ENCODE measurements at regions not wholly inside any gene's neighbourhood (a gene's known extent, or its start where the extent isn't known, plus 50 kb on each side); places are given as distances from the start of the nearest gene placed in this dataset.
"Not testable (repeated sequence)": the region's sequence is repeated elsewhere in the genome, so short reads cannot be mapped to it uniquely, and the experiment has no call there.

DNA sequence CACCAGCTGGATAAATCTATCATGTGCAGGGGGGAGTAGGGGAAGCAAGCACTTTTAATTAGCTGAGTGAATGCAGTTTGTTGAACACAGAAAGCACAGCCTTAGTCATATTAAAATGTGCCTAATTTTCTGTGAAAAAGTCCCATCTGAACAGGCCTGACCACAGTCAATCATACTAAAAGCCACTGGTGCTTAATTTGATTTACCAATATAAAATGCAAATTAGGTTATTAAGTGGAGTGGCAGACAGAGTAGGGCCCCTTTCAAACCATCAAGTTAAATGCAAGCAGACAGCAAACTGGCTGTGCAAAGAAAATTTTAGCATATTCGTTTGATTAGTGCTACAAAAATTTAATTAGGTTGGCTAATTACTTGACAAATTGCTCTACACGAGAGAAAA lies 176.1 kb downstream of the ISL1 start:
- DNase-seq (ENCODE audit: low read depth, low spot score) = no peak

DNA sequence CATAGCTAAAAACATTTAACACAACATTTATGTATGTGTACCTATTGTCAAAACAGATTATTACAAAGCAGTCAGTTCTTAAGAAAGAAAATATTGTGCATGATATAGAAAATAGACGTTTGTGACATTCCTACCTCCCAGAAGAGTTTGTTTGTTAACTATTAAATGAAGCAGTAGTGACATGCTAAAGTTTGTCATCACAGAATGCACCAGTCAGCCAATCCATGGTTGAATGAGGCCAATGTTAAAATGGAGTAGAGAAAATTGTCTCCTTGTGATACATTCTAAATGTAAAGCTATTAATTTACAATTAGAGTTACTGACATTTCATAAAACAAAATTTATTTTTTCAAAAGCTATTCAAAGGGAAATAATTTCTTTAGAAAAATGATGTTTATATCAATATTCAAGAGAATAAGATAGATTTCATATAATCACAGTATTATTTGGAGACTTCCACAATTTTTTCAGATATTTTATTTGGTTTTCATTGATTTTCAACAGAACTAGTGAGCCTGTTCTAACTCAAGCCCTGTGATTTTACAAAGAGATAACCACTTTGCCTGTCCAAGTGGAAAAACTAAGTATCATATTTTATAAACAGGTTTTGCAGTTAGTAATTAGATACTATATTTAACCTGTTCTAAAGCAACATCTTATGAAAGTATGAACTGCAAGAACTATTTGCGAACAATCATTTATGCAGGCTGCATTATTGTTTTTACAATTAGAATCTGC lies 176.8 kb downstream of the ISL1 start:
- DNase-seq (ENCODE audit: low read depth, low spot score) = no peak

DNA sequence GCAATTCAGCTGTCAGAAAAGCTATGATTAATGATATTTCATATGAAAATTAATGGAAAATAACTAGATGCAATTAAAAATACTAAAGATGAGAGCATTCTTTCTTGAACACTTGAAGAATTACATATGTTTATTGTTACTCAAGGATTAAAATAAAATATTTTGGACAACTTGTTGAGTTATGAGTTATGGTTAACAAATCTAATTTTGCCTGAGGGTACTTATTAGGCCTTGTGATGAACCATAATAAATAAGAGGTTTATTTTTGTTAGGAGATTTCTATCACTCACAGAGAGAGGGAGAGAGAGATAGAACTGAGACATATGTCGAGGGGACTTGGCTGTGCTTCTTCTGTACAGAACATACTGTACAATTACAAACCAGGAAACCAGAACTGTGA lies 183.7 kb downstream of the ISL1 start:
- DNase-seq (ENCODE audit: low read depth, low spot score) = no peak

DNA sequence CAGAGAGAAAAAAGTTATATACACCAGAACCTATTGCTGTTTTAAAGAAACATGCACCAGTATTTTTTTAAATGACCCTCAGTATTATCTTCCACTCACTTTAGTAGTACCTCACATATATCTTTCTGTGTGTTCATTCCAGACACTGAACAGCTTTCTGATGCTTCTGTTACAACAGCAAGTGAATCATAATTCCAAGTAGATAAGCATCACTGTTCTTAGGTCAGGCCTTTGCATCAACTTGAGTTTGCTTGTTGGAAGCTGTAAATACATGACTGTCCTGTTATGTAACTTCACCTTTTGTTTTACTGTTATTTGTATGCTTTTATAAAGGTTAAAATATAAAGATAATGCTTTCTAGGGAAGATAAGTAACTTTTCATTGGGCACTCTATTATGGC lies 184.4 kb downstream of the ISL1 start:
- DNase-seq (ENCODE audit: low read depth, low spot score) = no peak

DNA sequence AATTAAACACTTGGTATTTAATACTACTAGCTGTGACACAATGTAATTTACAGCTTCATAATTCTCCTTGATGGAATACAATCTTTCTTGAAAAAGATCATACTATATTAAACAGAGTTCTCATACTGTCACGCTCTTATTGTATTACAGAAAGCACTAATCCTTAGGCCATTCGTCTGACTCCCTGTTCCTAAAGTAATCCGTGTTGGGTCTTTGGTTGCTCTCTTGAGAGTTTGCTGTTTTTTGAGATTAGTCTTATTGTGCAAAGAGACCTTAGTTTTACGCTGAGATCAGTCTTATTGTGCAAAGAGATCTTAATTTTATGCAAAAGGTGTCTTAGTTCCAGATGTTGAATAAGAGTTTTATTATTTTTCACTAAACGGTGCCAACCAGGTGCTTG lies 190.6 kb downstream of the ISL1 start:
- DNase-seq (ENCODE audit: low read depth, low spot score) = no peak

DNA sequence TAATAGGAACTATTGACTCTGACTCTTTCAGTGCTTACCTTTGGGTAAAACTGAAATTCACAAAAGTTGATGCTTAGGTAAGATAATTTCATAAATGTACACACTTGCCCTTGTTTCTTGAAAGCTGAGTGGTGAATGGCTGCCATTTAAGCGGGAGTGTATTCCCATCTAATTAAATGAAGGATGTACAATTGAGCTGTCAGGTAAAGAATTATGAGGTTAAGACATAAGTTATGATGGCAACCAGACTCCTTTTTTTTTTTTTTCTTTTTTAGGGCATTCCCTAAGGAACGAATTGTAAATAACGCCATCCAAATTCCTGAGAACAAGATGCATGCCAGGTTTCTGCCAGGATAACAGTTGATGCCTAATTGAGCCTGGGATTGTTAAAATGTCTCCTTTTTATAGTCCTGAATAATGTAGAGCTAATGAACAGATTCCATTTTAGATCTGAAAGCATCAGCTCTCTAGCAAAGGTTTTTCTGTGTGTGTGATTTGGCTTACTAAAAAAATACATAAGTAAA lies 199.7 kb downstream of the ISL1 start:
- peak; percentile 25 for DNase-seq (ENCODE audit: low read depth, low spot score)

DNA sequence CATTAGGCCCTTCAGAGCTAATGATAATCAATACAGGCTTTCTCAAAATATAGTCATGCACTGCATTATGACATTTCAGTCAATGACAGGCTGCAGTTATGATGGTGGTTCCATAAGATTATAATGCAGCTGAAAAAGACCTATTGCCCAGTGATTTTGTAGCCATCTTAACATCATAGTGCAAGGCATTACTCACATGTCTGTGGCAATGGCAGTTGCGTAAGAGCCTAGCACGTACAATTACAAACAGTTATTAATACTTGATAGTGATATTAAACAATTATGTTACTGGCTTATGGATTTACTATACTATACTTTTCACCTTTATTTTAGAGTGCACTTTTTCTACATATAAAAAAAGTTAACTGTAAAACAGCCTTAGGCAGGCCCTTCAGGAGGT lies 214.8 kb downstream of the ISL1 start:
- DNase-seq (ENCODE audit: low read depth, low spot score) = no peak

DNA sequence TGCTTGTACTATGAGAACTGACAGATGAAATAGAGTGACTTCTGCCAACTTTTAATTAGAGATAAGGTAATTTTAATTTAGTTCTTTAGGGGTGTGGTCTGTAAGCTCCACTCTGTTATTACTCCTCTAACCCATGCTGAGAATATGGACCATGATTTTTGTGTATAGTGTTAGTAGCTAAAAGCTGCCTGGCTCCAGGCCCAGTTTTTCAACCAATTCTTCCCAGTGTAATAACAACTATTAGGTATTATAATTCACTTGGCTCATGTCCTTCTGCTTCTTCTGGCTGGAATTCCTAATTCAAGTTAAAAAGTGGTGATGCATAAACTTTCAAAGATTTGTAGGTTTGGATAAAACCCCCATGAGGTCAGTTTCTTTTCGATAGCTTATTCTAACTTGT lies 216.3 kb downstream of the ISL1 start:
- no peak for DNase-seq (ENCODE audit: low read depth, low spot score)

DNA sequence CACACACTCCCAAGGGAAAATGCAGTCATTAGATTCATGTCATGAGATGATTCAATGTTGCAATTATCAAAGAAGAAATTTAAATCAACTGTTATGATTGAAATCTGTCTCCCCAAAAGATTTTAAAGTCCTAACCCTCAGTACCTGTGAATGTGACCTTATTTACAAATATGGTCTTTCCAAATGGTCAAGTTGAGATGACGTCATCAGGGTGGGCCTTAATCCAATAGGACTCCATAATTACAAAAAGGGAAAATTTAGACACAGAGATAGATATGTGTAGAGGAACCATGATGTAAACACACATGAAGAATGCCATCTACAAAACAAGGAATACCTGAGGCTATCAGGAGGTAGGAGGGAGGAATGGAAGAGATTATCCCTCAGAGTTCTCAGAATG lies 221.1 kb downstream of the ISL1 start:
- DNase-seq (ENCODE audit: low read depth, low spot score) = no peak

DNA sequence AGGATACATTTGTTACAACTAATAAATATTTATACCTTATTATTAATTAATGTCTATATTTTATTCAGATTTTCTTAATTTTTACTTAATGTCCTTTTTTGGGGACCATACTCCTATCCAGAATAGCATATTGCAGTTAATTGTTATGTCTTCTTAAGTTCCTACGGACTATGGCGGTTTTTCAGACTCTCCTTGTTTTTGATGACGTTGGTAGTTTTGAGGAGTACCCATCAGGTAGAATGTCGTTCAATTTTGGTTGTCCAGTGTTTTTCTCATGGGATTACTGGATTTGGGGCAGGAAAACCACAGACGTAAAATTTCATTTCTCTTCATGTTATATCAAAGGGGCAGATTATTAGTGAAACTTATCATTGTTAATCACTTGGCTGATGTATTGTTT lies 223.7 kb downstream of the ISL1 start:
- DNase-seq (ENCODE audit: low read depth, low spot score) = no peak

DNA sequence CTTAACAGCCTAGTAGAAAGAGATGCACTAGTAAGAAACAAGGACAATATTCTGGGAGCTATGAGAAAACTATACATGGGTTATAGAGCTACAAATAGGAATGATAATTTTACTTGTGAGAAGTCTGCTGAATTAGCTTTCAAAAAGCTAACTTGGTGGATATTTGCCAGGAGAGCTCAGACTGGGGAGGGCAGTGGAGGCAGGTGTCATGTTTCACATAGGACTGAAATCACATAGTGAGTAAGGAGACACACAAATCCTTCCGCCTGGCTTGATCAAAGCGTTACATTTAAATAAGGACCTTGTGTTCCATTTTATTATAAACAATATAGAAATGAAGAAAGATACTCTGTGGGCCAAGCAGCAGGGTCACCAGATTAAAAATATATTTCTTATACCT lies 235.0 kb downstream of the ISL1 start:
- DNase-seq (ENCODE audit: low read depth, low spot score) = peak; percentile 26

DNA sequence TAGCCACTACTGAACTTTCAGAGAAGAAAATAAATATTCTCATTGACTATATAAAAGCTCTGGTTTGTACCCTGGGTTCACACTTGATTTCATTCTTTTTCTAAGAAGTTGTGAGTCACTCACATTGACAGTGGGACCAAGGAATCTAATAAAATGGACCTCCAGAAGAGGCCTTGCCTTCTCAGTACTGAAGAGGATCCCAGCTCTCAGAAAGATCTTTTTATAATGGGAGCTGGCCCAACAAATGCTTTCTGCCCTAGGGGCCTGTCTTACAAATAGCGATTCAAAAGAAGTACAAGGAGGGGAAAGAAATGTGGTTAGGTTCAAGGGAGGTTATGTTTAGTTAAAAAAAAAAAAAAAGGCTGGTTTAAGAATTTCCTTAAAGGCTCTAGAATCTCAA lies 237.9 kb downstream of the ISL1 start:
- peak; percentile 19 for DNase-seq (ENCODE audit: low read depth, low spot score)

DNA sequence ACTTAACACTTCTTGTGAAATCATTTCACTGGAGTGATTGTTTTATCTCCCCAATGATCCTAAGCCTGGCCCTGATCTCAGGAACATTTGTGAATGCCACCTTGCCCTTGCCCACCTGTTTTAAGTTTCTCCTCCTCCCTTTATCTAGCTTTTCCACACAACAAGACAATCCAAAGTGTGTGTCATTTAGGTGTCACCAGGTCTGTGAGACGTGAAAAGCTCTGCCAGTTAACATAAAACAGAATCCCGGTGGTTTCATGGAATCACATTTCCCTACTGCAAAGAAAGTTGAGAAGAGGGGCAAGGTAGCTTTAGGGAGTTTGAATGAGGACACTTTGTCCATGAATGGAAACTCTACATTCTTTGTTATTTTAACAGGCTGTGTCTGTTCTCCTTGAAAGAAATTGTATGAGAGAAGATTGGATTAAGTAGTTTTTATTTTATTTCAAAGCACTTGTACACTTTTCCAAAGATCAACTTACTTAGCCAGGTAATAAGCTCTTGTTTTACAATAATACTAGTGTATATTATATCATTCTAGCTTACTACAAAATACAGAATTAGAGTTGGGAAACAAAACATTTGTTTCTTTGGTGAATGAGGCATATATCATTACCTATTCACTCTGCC lies 239.0 kb downstream of the ISL1 start:
- no peak for DNase-seq (ENCODE audit: low read depth, low spot score)

DNA sequence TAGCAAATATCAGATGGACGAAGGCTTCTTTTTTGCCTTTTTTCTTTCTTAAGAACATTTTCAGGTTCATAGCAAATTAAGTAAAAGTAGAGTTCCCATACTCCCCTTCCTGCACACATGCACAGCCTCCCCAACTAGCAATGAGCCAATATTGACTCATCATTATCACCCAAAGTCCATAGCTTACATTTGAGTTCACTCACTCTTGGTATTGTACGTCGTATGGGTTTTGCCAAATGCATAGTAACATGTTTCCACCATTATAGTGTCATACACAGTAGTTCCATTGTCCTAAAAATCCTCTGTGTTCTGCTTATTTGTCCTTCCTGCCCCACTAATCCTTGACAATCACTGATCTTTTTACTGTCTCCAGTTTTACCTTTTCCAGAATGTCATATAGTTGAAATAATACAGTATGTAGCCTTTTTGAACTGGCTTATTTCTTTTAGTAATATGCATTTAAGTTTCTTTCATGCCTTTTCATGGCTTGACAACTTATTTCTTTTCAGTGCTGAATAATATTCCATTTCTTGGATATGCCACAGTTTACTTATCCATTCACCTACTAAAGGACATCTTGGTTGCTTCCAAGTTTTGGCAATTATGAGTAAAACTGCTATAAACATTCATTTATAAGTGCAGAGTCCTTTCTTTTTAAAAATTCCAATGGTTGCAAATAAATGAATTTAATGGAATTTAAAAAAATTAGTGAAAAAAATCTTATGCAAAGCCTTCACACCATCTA lies 242.1 kb downstream of the ISL1 start:
- no peak for DNase-seq (ENCODE audit: low read depth, low spot score)

DNA sequence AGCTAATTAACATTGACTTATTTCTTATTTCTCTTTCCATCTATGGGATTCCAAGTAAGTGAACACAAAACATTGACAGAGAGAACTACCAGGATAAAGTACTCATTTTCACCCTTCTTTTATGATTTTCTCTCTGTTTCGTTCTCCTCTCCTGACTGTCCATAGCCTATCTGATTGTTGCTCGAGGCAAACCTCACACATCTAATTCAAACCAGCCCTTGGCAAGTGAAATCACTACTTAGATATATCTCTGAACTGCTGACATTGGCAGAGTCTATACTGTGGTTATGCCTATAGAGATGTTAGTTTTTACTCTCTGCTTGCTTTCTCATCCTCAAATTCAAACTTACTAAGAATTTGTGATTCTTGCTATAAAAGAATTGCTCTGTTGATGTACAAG lies 248.8 kb downstream of the ISL1 start:
- DNase-seq (ENCODE audit: low read depth, low spot score) = no peak

DNA sequence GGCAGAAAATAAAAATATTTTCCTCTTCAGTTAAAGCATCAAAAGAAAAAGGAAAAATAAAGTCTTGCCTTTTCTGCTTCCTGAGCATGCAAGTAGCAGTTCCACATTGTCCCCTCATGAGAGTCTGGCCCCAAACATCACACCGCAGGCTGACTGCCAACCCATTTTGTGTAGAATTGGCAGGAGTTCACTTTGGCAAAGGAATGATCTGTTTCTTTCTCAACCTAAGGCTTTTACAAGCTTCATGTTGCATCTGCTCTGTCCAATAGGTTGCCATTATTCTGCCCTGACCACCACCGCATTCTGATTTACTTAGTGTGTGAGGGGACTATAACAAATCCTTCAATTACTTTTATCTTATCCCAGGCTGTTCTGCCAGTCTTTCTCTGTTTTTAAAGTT lies 249.5 kb downstream of the ISL1 start:
- DNase-seq (ENCODE audit: low read depth, low spot score) = peak; percentile 88

DNA sequence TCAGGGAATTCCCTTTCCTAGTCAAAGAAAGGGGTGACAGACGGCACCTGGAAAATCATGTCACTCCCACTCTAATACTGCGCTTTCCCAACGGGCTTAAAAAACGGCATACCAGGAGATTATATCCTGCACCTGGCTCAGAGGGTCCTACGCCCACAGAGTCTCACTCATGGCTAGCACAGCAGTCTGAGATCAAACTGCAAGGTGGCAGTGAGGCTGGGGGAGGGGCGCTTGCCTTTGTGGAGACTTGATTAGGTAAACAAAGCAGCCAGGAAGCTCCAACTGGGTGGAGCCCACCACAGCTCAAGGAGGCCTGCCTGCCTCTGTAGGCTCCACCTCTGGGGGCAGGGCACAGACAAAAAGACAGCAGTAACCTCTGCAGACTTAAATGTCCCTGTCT lies 253.7 kb downstream of the ISL1 start:
- DNase-seq (ENCODE audit: low read depth, low spot score) = not testable (repeated sequence)

DNA sequence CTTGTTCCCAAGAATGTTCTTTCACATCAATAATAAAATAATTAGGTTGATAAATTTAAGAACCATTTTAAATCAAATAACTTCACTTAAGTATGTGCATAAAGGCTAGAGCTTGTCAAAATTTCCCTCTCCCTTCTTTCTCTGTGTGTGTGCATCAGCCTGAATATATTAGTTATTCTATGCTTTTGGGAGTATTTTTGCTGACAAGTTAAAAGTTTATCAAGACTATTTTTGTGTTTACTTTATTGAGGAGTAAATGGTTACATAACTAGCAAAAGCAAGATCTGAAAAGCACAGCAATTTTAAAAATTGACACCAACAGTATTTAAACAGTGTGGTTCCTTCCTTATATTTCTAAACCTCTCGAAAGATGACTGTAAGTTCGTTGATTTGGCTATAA lies 261.7 kb downstream of the ISL1 start:
- no peak for DNase-seq (ENCODE audit: low read depth, low spot score)

DNA sequence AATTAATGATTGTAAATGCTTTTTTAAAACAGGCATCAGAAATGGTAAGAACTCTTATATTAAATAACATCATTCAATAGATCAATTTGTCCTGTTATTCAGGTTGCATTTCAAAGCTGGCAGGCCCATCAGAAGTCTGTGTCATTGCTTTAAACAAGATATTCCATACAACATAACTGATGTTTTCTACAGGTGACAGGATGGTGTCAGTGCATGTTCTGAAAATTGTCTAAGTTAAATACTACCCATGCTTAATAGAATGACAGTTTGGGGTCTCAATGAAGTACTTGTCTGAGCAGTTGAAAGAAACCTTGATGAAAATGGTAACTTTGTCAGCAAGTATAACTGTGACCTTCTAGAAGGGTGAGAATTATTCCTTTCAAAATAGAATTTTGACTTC lies 263.2 kb downstream of the ISL1 start:
- no peak for DNase-seq (ENCODE audit: low read depth, low spot score)

DNA sequence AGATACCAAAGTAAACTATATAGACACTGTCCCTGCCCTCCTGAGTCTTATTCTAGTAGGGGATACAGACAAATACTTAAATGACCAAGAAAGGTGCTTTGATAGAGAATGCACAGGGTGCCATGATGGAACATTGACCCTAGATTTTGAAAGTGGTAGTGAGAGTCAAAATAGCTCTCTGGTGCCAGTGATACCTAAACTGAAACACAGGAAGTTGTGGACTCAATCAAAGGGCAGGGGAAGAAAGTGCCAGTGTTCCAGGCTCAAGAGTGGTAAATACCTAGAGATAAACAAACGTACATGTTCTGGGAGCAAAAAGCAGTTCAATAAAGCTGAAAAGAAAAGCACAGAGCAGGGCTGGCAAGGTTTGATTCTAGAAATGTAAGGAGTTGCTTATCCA lies 267.6 kb downstream of the ISL1 start:
- no peak for DNase-seq (ENCODE audit: low read depth, low spot score)

DNA sequence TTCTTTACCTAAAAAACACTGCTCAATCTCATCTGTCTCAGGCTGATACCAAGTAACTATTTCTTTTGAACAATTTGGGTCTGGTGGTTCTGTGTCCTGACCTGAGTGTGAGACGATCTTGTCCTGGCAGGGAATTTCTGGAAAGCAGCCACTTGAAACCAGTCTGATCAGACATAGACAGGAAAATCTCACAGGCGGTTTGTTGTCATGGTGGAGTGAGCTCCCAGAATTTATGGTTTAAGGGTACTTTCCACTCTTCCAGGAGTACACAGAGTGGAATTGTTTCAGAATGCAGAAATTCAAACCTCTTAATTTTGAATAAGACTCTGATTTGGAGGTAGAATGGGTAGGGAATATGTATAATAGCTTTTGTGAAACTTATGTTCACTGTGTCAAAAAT lies 268.2 kb downstream of the ISL1 start:
- DNase-seq (ENCODE audit: low read depth, low spot score) = peak; percentile 23

DNA sequence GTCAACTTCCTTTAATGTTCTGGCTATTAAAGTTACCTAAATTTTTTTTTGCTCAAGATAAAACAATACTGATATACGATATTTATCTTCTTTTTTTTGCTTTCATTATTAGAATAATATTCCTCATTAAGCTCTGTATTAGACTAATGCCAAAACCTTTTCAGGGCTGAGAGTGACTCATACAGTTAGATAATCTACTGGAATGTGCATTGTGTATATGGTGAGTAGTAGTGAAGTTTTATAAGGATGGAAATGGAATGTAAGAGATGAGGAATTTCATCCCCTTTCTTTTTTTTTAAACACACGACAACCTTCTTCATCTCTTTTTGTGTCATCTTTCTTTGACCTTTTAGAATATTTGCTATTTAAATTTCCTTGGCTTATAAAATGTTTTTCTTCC lies 268.6 kb downstream of the ISL1 start:
- DNase-seq (ENCODE audit: low read depth, low spot score) = peak; percentile 35

DNA sequence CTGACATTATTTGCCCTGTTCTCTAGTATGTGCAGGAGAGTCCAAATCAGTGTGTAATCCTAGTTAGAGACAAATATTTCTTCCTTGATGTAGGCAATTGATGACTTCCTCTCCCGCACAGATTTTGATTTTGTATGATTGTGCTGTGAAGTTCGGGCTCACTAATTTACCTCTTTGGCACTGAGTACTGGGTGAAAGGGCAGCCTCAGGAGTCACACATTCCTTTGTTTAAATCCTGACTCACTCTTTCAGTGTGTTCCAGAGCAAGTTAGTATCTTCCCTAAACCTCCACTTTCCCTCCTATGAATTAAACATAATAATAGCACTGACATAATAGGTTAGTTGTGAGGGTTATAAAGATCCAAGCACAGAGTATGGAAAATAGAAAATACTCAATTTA lies 269.7 kb downstream of the ISL1 start:
- DNase-seq (ENCODE audit: low read depth, low spot score) = peak; percentile 16

Measured in astrocyte of the hippocampus (primary cell).